Astrocyte of the cerebellum (primary cell): ENCODE measurements at regions not wholly inside any gene's neighbourhood (a gene's known extent, or its start where the extent isn't known, plus 50 kb on each side); places are given as distances from the start of the nearest gene placed in this dataset.
"Not testable (repeated sequence)": the region's sequence is repeated elsewhere in the genome, so short reads cannot be mapped to it uniquely, and the experiment has no call there.

Source experiments
- DNase-seq: peaks from one replicate; pipeline ENCODE4 v3.0.0-alpha.2; 2011; ENCODE audit warnings: low read depth
- H3K4me3 ChIP-seq: 2 replicates; pipeline ENCODE4 v1.5.1; 2011; ENCODE audit warnings: mild to moderate bottlenecking, low read depth, low read length, moderate library complexity
- CTCF ChIP-seq: IDR thresholded peaks from 2 replicates; pipeline ENCODE4 v1.5.1; 2012; ENCODE audit warnings: low read length, low read depth, moderate library complexity, mild to moderate bottlenecking; ENCODE audit errors: missing control alignments
- in situ Hi-C: cut with HindIII; loops from 2 replicates; pipeline ENCODE4 v1.10.0; 2017; ENCODE audit warnings: low sequenced_read_pairs

- DNase-seq = no peak
- H3K4me3 ChIP-seq = no peak overlapping the region
- TF ChIP-seq CTCF = no peak
- in situ Hi-C loops = no loop called here
Observed at GRCh38 chr5:13207112-13207511, 737.4 kb downstream of the DNAH5 start.

- no peak overlapping the region for H3K4me3 ChIP-seq
- DNase-seq = no peak
- TF ChIP-seq CTCF = no peak
- in situ Hi-C loops = no loop called here
Observed at GRCh38 chr5:13201022-13201421, 743.5 kb downstream of the DNAH5 start.

- in situ Hi-C loops = not testable (repeated sequence)
Observed at GRCh38 chr5:13198226-13198625, 746.3 kb downstream of the DNAH5 start.

GRCh38 chr5:13189532-13189931 lies 755.0 kb downstream of the DNAH5 start:
- no peak overlapping the region for H3K4me3 ChIP-seq
- in situ Hi-C loops = no loop called here
- peak; percentile 16 for DNase-seq
- TF ChIP-seq CTCF = no peak

More at GRCh38 chr5:13198226-13198625, 746.3 kb downstream of the DNAH5 start:
- not testable (repeated sequence) for DNase-seq, H3K4me3 ChIP-seq

GRCh38 chr5:13188371-13188770 lies 756.1 kb downstream of the DNAH5 start:
- in situ Hi-C loops = no loop called here
- no peak overlapping the region for H3K4me3 ChIP-seq
- no peak for DNase-seq
- no peak for TF ChIP-seq CTCF

GRCh38 chr5:13187186-13187585 lies 757.3 kb downstream of the DNAH5 start:
- no peak for DNase-seq
- H3K4me3 ChIP-seq = no peak overlapping the region
- in situ Hi-C loops = no loop called here
- no peak for TF ChIP-seq CTCF

GRCh38 chr5:13186177-13186576 lies 758.3 kb downstream of the DNAH5 start:
- no peak overlapping the region for H3K4me3 ChIP-seq
- TF ChIP-seq CTCF = no peak
- no peak for DNase-seq
- in situ Hi-C loops = no loop called here
